Hepatocyte (in vitro differentiated cells): ENCODE measurements at regions not wholly inside any gene's neighbourhood (a gene's known extent, or its start where the extent isn't known, plus 50 kb on each side); places are given as distances from the start of the nearest gene placed in this dataset.

Source experiments
- DNase-seq: peaks from one replicate; pipeline ENCODE4 v3.0.0-alpha.2; 2016; ENCODE audit warnings: low spot score
- H2AFZ ChIP-seq: fragments of 200-600 bp; sonication (generic); 2 replicates; pipeline ENCODE4 v1.6.0; 2016; ENCODE audit warnings: antibody characterized with exemption, mild to moderate bottlenecking
- H3K27ac ChIP-seq: fragments of 200-600 bp; sonication (generic); 2 replicates; pipeline ENCODE4 v1.5.1; 2016; ENCODE audit warnings: mild to moderate bottlenecking
- H3K27me3 ChIP-seq: fragments of 200-600 bp; sonication (generic); 2 replicates; pipeline ENCODE4 v1.6.1; 2016
- H3K36me3 ChIP-seq: fragments of 200-600 bp; sonication (generic); replicated peaks from 2 replicates; pipeline ENCODE4 v1.5.1; 2016; ENCODE audit warnings: low read depth; ENCODE audit not compliant: insufficient read depth
- H3K4me1 ChIP-seq: fragments of 200-600 bp; sonication (generic); 2 replicates; pipeline ENCODE4 v1.5.1; 2016; ENCODE audit warnings: mild to moderate bottlenecking, moderate library complexity; ENCODE audit not compliant: insufficient read depth
- H3K4me2 ChIP-seq: fragments of 200-600 bp; sonication (generic); 2 replicates; pipeline ENCODE4 v1.6.0; 2016
- H3K4me3 ChIP-seq: fragments of 200-600 bp; sonication (generic); 2 replicates; pipeline ENCODE4 v1.5.1; 2016; ENCODE audit warnings: mild to moderate bottlenecking
- H3K79me2 ChIP-seq: fragments of 200-600 bp; sonication (generic); 2 replicates; pipeline ENCODE4 v1.6.0; 2017; ENCODE audit warnings: mild to moderate bottlenecking
- H3K9me2 ChIP-seq: fragments of 200-600 bp; sonication (generic); replicated peaks from 2 replicates; pipeline ENCODE4 v1.6.0; 2017; ENCODE audit warnings: mild to moderate bottlenecking; ENCODE audit not compliant: insufficient read depth
- H3K9me3 ChIP-seq: fragments of 200-600 bp; sonication (generic); 2 replicates; pipeline ENCODE4 v1.5.1; 2016; ENCODE audit warnings: low read depth, mild to moderate bottlenecking
- H4K20me1 ChIP-seq: fragments of 200-600 bp; sonication (generic); 2 replicates; pipeline ENCODE4 v1.6.0; 2016; ENCODE audit warnings: mild to moderate bottlenecking; ENCODE audit not compliant: insufficient read depth, poor library complexity, severe bottlenecking
- EZH2 ChIP-seq: fragments of 200-600 bp; sonication (generic); IDR thresholded peaks from 2 replicates; pipeline ENCODE4 v1.6.1; 2016; ENCODE audit warnings: antibody characterized with exemption, mild to moderate bottlenecking, borderline replicate concordance
- EZH2phosphoT487 ChIP-seq: fragments of 200-600 bp; sonication (generic); IDR thresholded peaks from one replicate; pipeline ENCODE4 v1.6.1; 2018; ENCODE audit warnings: antibody characterized with exemption, mild to moderate bottlenecking, low read depth, moderate library complexity; ENCODE audit not compliant: unreplicated experiment, severe bottlenecking
- WGBS: methylation state at CpG from one replicate; pipeline ENCODE4 v1.1.6; 2016; ENCODE audit warnings: low lambda C conversion rate; ENCODE audit errors: missing lambda C conversion rate; 5-methylcytosine and 5-hydroxymethylcytosine counted together
- TF ChIP-seq, protein P1 (sequence below): fragments of 200-600 bp; sonication (generic); IDR thresholded peaks from 2 replicates; pipeline ENCODE4 v1.5.1; 2016; ENCODE audit warnings: antibody characterized with exemption, mild to moderate bottlenecking; ENCODE audit not compliant: poor library complexity

DNA sequence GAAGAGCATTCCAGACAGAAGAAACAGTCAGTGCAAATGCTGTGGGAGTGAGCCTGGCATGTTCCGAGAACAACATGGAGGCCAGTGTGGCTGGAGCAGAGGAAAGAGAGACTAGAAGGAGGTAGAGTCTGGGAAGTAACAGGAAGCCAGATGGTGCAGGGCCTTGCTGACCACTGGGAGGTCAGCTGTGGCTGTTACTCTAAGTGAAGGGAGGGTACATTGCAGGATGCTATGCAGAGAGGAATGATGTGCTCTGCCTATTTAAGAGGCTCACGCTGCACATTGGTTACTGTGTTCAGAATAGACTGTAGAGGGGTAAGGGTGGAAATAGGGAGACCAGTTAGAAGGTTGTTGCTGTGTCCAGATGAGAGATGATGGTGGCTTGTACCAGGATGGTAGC lies 88.6 kb upstream of the CACNA1E start:
- WGBS = 96% methylated on average over 2 of the region's 2 CpGs
- Histone ChIP-seq H3K4me3 (no peak overlapping the region), H3K36me3 (no peaks in the 10 kb centered on the region), H3K9me2 (no peaks in the 10 kb centered on the region), H3K4me2 (no peak overlapping the region), H3K27me3 (peaks cover 7% of the 10 kb centered on the region), H2AFZ (no peak overlapping the region), H3K79me2 (no peaks in the 10 kb centered on the region), H3K27ac (no peak overlapping the region), H3K4me1 (no peaks in the 10 kb centered on the region), H4K20me1 (no peaks in the 10 kb centered on the region), H3K9me3 (no peaks in the 10 kb centered on the region)
- DNase-seq = no peak
- TF ChIP-seq EZH2 = no peak
- TF ChIP-seq, protein P1, sequence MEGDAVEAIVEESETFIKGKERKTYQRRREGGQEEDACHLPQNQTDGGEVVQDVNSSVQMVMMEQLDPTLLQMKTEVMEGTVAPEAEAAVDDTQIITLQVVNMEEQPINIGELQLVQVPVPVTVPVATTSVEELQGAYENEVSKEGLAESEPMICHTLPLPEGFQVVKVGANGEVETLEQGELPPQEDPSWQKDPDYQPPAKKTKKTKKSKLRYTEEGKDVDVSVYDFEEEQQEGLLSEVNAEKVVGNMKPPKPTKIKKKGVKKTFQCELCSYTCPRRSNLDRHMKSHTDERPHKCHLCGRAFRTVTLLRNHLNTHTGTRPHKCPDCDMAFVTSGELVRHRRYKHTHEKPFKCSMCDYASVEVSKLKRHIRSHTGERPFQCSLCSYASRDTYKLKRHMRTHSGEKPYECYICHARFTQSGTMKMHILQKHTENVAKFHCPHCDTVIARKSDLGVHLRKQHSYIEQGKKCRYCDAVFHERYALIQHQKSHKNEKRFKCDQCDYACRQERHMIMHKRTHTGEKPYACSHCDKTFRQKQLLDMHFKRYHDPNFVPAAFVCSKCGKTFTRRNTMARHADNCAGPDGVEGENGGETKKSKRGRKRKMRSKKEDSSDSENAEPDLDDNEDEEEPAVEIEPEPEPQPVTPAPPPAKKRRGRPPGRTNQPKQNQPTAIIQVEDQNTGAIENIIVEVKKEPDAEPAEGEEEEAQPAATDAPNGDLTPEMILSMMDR = no peak
- no peak for TF ChIP-seq EZH2phosphoT487

GRCh38 chr1:181396171-181396670 lies 87.1 kb upstream of the CACNA1E start:
- no peaks in the 10 kb centered on the region for H3K79me2 ChIP-seq
- no peaks in the 10 kb centered on the region for H4K20me1 ChIP-seq
- no peaks in the 10 kb centered on the region for H3K9me2 ChIP-seq
- no peak overlapping the region for H3K27ac ChIP-seq
- no peak for DNase-seq
- no peaks in the 10 kb centered on the region for H3K9me3 ChIP-seq
- H3K4me2 ChIP-seq = no peak overlapping the region
- H3K36me3 ChIP-seq = no peaks in the 10 kb centered on the region
- TF ChIP-seq EZH2 (no peak), EZH2phosphoT487 (no peak)
- TF ChIP-seq, protein P1 = no peak
- no peak overlapping the region for H3K4me3 ChIP-seq
- no peaks in the 10 kb centered on the region for H3K4me1 ChIP-seq
- H3K27me3 ChIP-seq = peaks cover 4% of the 10 kb centered on the region
- WGBS = 82% methylated on average over 5 of the region's 5 CpGs
- H2AFZ ChIP-seq = no peak overlapping the region

GRCh38 chr1:181396811-181397210 lies 86.5 kb upstream of the CACNA1E start:
- Histone ChIP-seq H2AFZ (no peak overlapping the region), H3K4me3 (no peak overlapping the region), H4K20me1 (no peaks in the 10 kb centered on the region), H3K27me3 (peaks cover 4% of the 10 kb centered on the region), H3K36me3 (no peaks in the 10 kb centered on the region), H3K79me2 (no peaks in the 10 kb centered on the region), H3K4me1 (no peaks in the 10 kb centered on the region), H3K9me3 (no peaks in the 10 kb centered on the region), H3K4me2 (no peak overlapping the region), H3K27ac (no peak overlapping the region), H3K9me2 (no peaks in the 10 kb centered on the region)
- 95% methylated on average over 1 of the region's 1 CpG for WGBS
- no peak for DNase-seq
- TF ChIP-seq, protein P1 = no peak
- no peak for TF ChIP-seq EZH2
- no peak for TF ChIP-seq EZH2phosphoT487

GRCh38 chr1:181397845-181398244 lies 85.5 kb upstream of the CACNA1E start:
- H4K20me1 ChIP-seq = no peaks in the 10 kb centered on the region
- H3K9me2 ChIP-seq = no peaks in the 10 kb centered on the region
- H3K36me3 ChIP-seq = no peaks in the 10 kb centered on the region
- no peak overlapping the region for H3K4me2 ChIP-seq
- H3K9me3 ChIP-seq = no peaks in the 10 kb centered on the region
- no peaks in the 10 kb centered on the region for H3K4me1 ChIP-seq
- H3K27ac ChIP-seq = no peak overlapping the region
- no peak overlapping the region for H3K4me3 ChIP-seq
- no peaks in the 10 kb centered on the region for H3K27me3 ChIP-seq
- no peak overlapping the region for H2AFZ ChIP-seq
- WGBS = 77% methylated on average over 3 of the region's 3 CpGs
- no peaks in the 10 kb centered on the region for H3K79me2 ChIP-seq
- no peak for DNase-seq
- no peak for TF ChIP-seq EZH2
- TF ChIP-seq, protein P1 = no peak
- no peak for TF ChIP-seq EZH2phosphoT487
